ENCODE measurements at regions not wholly inside any gene's neighbourhood (a gene's known extent, or its start where the extent isn't known, plus 50 kb on each side); places are given as distances from the start of the nearest gene placed in this dataset.

- no peak overlapping the region for H3K9ac ChIP-seq (ENCODE audit: low read length)
- no peaks in the 10 kb centered on the region for H3K36me3 ChIP-seq (ENCODE audit: control insufficient read depth, low read depth, low read length)
- H3K4me1 ChIP-seq (ENCODE audit: control insufficient read depth, low read depth, low read length), result no peaks in the 10 kb centered on the region
- no peaks in the 10 kb centered on the region for H3K27me3 ChIP-seq (ENCODE audit: control insufficient read depth, insufficient read depth, low read length)
- no peak overlapping the region for H3K4me3 ChIP-seq (ENCODE audit: low read length)
- H3K9me3 ChIP-seq (ENCODE audit: control insufficient read depth, low read depth, low read length), result no peaks in the 10 kb centered on the region
- H3K27ac ChIP-seq (ENCODE audit: low read length), result no peak overlapping the region
Observed at GRCh38 chr6:71507183-71507582, 218.6 kb downstream of the OGFRL1 start.

GRCh38 chr6:71509191-71510005 is 220.8 kb downstream of the OGFRL1 start:
- H3K27me3 ChIP-seq (ENCODE audit: control insufficient read depth, insufficient read depth, low read length), result no peaks in the 10 kb centered on the region
- no peak overlapping the region for H3K9ac ChIP-seq (ENCODE audit: low read length)
- H3K4me3 ChIP-seq (ENCODE audit: low read length), result no peak overlapping the region
- H3K36me3 ChIP-seq (ENCODE audit: control insufficient read depth, low read depth, low read length), result no peaks in the 10 kb centered on the region
- H3K4me1 ChIP-seq (ENCODE audit: control insufficient read depth, low read depth, low read length), result no peaks in the 10 kb centered on the region
- no peak overlapping the region for H3K27ac ChIP-seq (ENCODE audit: low read length)
- no peaks in the 10 kb centered on the region for H3K9me3 ChIP-seq (ENCODE audit: control insufficient read depth, low read depth, low read length)

GRCh38 chr6:71510057-71510713 is 221.6 kb downstream of the OGFRL1 start:
- H3K27ac ChIP-seq (ENCODE audit: low read length), result no peak overlapping the region
- no peak overlapping the region for H3K4me3 ChIP-seq (ENCODE audit: low read length)
- no peak overlapping the region for H3K9ac ChIP-seq (ENCODE audit: low read length)
- H3K9me3 ChIP-seq (ENCODE audit: control insufficient read depth, low read depth, low read length), result no peaks in the 10 kb centered on the region
- no peaks in the 10 kb centered on the region for H3K36me3 ChIP-seq (ENCODE audit: control insufficient read depth, low read depth, low read length)
- H3K27me3 ChIP-seq (ENCODE audit: control insufficient read depth, insufficient read depth, low read length), result no peaks in the 10 kb centered on the region
- no peaks in the 10 kb centered on the region for H3K4me1 ChIP-seq (ENCODE audit: control insufficient read depth, low read depth, low read length)

GRCh38 chr6:71510856-71511255 is 222.2 kb downstream of the OGFRL1 start:
- Histone ChIP-seq H3K9ac (ENCODE audit: low read length) (no peak overlapping the region), H3K9me3 (ENCODE audit: control insufficient read depth, low read depth, low read length) (no peaks in the 10 kb centered on the region), H3K36me3 (ENCODE audit: control insufficient read depth, low read depth, low read length) (no peaks in the 10 kb centered on the region), H3K4me3 (ENCODE audit: low read length) (no peak overlapping the region), H3K27me3 (ENCODE audit: control insufficient read depth, insufficient read depth, low read length) (no peaks in the 10 kb centered on the region), H3K4me1 (ENCODE audit: control insufficient read depth, low read depth, low read length) (no peaks in the 10 kb centered on the region), H3K27ac (ENCODE audit: low read length) (no peak overlapping the region)

- no peaks in the 10 kb centered on the region for H3K9me3 ChIP-seq (ENCODE audit: control insufficient read depth, low read depth, low read length)
- no peak overlapping the region for H3K9ac ChIP-seq (ENCODE audit: low read length)
- H3K4me1 ChIP-seq (ENCODE audit: control insufficient read depth, low read depth, low read length), result no peaks in the 10 kb centered on the region
- H3K27me3 ChIP-seq (ENCODE audit: control insufficient read depth, insufficient read depth, low read length), result no peaks in the 10 kb centered on the region
- no peak overlapping the region for H3K27ac ChIP-seq (ENCODE audit: low read length)
- H3K4me3 ChIP-seq (ENCODE audit: low read length), result no peak overlapping the region
- H3K36me3 ChIP-seq (ENCODE audit: control insufficient read depth, low read depth, low read length), result no peaks in the 10 kb centered on the region
Observed at GRCh38 chr6:71512256-71512655, 223.6 kb downstream of the OGFRL1 start.

- no peak overlapping the region for H3K4me3 ChIP-seq (ENCODE audit: low read length)
- no peaks in the 10 kb centered on the region for H3K9me3 ChIP-seq (ENCODE audit: control insufficient read depth, low read depth, low read length)
- H3K36me3 ChIP-seq (ENCODE audit: control insufficient read depth, low read depth, low read length), result no peaks in the 10 kb centered on the region
- H3K27ac ChIP-seq (ENCODE audit: low read length), result no peak overlapping the region
- H3K27me3 ChIP-seq (ENCODE audit: control insufficient read depth, insufficient read depth, low read length), result no peaks in the 10 kb centered on the region
- H3K4me1 ChIP-seq (ENCODE audit: control insufficient read depth, low read depth, low read length), result no peaks in the 10 kb centered on the region
- no peak overlapping the region for H3K9ac ChIP-seq (ENCODE audit: low read length)
Observed at GRCh38 chr6:71513036-71513435, 224.4 kb downstream of the OGFRL1 start.

GRCh38 chr6:71523548-71523947 is 234.9 kb downstream of the OGFRL1 start:
- Histone ChIP-seq H3K4me1 (ENCODE audit: control insufficient read depth, low read depth, low read length) (no peaks in the 10 kb centered on the region), H3K36me3 (ENCODE audit: control insufficient read depth, low read depth, low read length) (no peaks in the 10 kb centered on the region), H3K27ac (ENCODE audit: low read length) (no peak overlapping the region)

GRCh38 chr6:71524201-71524600 is 235.6 kb downstream of the OGFRL1 start:
- Histone ChIP-seq H3K27me3 (ENCODE audit: control insufficient read depth, insufficient read depth, low read length) (no peaks in the 10 kb centered on the region), H3K9me3 (ENCODE audit: control insufficient read depth, low read depth, low read length) (no peaks in the 10 kb centered on the region), H3K36me3 (ENCODE audit: control insufficient read depth, low read depth, low read length) (no peaks in the 10 kb centered on the region), H3K27ac (ENCODE audit: low read length) (no peak overlapping the region), H3K4me3 (ENCODE audit: low read length) (no peak overlapping the region), H3K4me1 (ENCODE audit: control insufficient read depth, low read depth, low read length) (no peaks in the 10 kb centered on the region), H3K9ac (ENCODE audit: low read length) (no peak overlapping the region)

More at GRCh38 chr6:71523548-71523947, 234.9 kb downstream of the OGFRL1 start:
- Histone ChIP-seq H3K9ac (ENCODE audit: low read length) (no peak overlapping the region), H3K4me3 (ENCODE audit: low read length) (no peak overlapping the region), H3K9me3 (ENCODE audit: control insufficient read depth, low read depth, low read length) (no peaks in the 10 kb centered on the region), H3K27me3 (ENCODE audit: control insufficient read depth, insufficient read depth, low read length) (no peaks in the 10 kb centered on the region)

GRCh38 chr6:71527886-71528285 is 239.3 kb downstream of the OGFRL1 start:
- Histone ChIP-seq H3K4me3 (ENCODE audit: low read length) (no peak overlapping the region), H3K9me3 (ENCODE audit: control insufficient read depth, low read depth, low read length) (no peaks in the 10 kb centered on the region), H3K4me1 (ENCODE audit: control insufficient read depth, low read depth, low read length) (peaks cover 6% of the 10 kb centered on the region), H3K9ac (ENCODE audit: low read length) (no peak overlapping the region), H3K36me3 (ENCODE audit: control insufficient read depth, low read depth, low read length) (no peaks in the 10 kb centered on the region), H3K27ac (ENCODE audit: low read length) (no peak overlapping the region), H3K27me3 (ENCODE audit: control insufficient read depth, insufficient read depth, low read length) (no peaks in the 10 kb centered on the region)

GRCh38 chr6:71529026-71529425 is 240.4 kb downstream of the OGFRL1 start:
- Histone ChIP-seq H3K36me3 (ENCODE audit: control insufficient read depth, low read depth, low read length) (no peaks in the 10 kb centered on the region), H3K4me3 (ENCODE audit: low read length) (no peak overlapping the region), H3K9ac (ENCODE audit: low read length) (no peak overlapping the region), H3K27ac (ENCODE audit: low read length) (no peak overlapping the region), H3K4me1 (ENCODE audit: control insufficient read depth, low read depth, low read length) (peaks cover 6% of the 10 kb centered on the region), H3K9me3 (ENCODE audit: control insufficient read depth, low read depth, low read length) (no peaks in the 10 kb centered on the region), H3K27me3 (ENCODE audit: control insufficient read depth, insufficient read depth, low read length) (no peaks in the 10 kb centered on the region)

- no peak overlapping the region for H3K27ac ChIP-seq (ENCODE audit: low read length)
- H3K4me3 ChIP-seq (ENCODE audit: low read length), result no peak overlapping the region
- H3K9ac ChIP-seq (ENCODE audit: low read length), result no peak overlapping the region
- H3K4me1 ChIP-seq (ENCODE audit: control insufficient read depth, low read depth, low read length), result peaks cover 6% of the 10 kb centered on the region
- H3K36me3 ChIP-seq (ENCODE audit: control insufficient read depth, low read depth, low read length), result no peaks in the 10 kb centered on the region
- H3K27me3 ChIP-seq (ENCODE audit: control insufficient read depth, insufficient read depth, low read length), result no peaks in the 10 kb centered on the region
- H3K9me3 ChIP-seq (ENCODE audit: control insufficient read depth, low read depth, low read length), result no peaks in the 10 kb centered on the region
Observed at GRCh38 chr6:71529769-71530168, 241.2 kb downstream of the OGFRL1 start.

- no peak overlapping the region for H3K4me3 ChIP-seq (ENCODE audit: low read length)
- H3K36me3 ChIP-seq (ENCODE audit: control insufficient read depth, low read depth, low read length), result no peaks in the 10 kb centered on the region
- H3K27me3 ChIP-seq (ENCODE audit: control insufficient read depth, insufficient read depth, low read length), result no peaks in the 10 kb centered on the region
- H3K9me3 ChIP-seq (ENCODE audit: control insufficient read depth, low read depth, low read length), result no peaks in the 10 kb centered on the region
- H3K9ac ChIP-seq (ENCODE audit: low read length), result no peak overlapping the region
- no peak overlapping the region for H3K27ac ChIP-seq (ENCODE audit: low read length)
- H3K4me1 ChIP-seq (ENCODE audit: control insufficient read depth, low read depth, low read length), result peaks cover 6% of the 10 kb centered on the region
Observed at GRCh38 chr6:71531006-71531405, 242.4 kb downstream of the OGFRL1 start.

Measured in iPS-18a (cell line).